BLaER1 (cell line): ENCODE measurements at regions not wholly inside any gene's neighbourhood (a gene's known extent, or its start where the extent isn't known, plus 50 kb on each side); places are given as distances from the start of the nearest gene placed in this dataset.

Experiments
- H3K27ac ChIP-seq: shearing (Covaris generic); formaldehyde crosslinking; 2 replicates; pipeline ENCODE4 v1.8.1; 2022
- H3K27me3 ChIP-seq: shearing (Covaris generic); formaldehyde crosslinking; 2 replicates; pipeline ENCODE4 v1.8.1; 2022
- H3K36me3 ChIP-seq: shearing (Covaris generic); formaldehyde crosslinking; 2 replicates; pipeline ENCODE4 v1.8.1; 2022
- H3K4me1 ChIP-seq: shearing (Covaris generic); formaldehyde crosslinking; 2 replicates; pipeline ENCODE4 v1.8.1; 2022
- H3K4me2 ChIP-seq: shearing (Covaris generic); formaldehyde crosslinking; 2 replicates; pipeline ENCODE4 v1.8.1; 2022
- H3K4me3 ChIP-seq: shearing (Covaris generic); formaldehyde crosslinking; 2 replicates; pipeline ENCODE4 v1.8.1; 2022
- H3K9ac ChIP-seq: shearing (Covaris generic); formaldehyde crosslinking; 2 replicates; pipeline ENCODE4 v1.8.1; 2022
- H3K9me3 ChIP-seq: shearing (Covaris generic); formaldehyde crosslinking; 2 replicates; pipeline ENCODE4 v1.8.1; 2022
- H4K20me1 ChIP-seq: shearing (Covaris generic); formaldehyde crosslinking; 2 replicates; pipeline ENCODE4 v1.8.1; 2022
- Cebpa-rat ChIP-seq: shearing (Covaris generic); IDR thresholded peaks from 2 replicates; pipeline ENCODE4 v1.8.1; 2022

- H3K9me3 ChIP-seq = peaks cover 12% of the 10 kb centered on the region
These were observed 68.6 kb upstream of the FOXA2 start for GRCh38 chr20:22652681-22653588.

DNA sequence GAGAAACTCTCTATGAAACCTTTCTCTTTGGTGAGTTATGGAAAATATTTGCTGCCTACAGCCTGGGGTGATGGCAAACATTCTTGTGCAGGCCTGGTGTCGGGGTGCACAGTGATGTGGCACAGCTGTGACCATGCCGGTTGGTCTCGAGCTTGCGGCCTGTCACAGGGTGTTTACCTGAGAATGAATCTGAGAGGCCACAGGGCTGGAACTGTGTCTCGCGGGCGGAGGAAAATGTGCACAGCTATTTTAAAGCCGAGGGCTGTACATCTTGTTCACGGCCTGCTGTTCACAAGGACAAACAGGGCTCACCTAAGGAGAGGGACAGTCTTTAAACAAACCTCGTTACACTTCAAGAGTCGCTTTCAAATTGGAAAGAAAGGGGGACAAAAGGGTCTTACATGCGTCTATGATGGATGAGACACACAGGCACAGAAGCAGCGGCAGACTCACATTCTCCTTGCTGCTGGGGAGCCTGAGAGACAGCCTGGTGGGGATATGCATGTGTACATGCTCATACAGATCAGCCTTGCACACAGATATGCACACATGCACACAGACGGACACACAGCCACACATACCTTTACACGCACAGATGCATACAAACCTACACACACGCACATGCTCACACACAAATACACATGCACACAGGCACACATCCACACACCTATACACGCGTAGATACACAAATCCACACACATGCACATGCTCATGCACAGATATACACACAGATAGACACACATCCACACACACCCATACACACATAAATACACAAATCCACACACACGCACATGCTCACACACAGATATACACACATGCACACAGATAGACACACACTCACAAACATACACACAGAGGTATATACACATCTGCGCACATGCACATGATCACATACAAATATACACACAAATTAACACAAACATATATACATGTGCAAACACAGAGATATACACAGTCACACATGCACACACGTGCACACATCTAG, 69.6 kb upstream of the FOXA2 start:
- H3K27ac ChIP-seq = no peak overlapping the region
- no peaks in the 10 kb centered on the region for H3K27me3 ChIP-seq
- H4K20me1 ChIP-seq = no peaks in the 10 kb centered on the region
- H3K4me2 ChIP-seq = no peak overlapping the region
- H3K4me3 ChIP-seq = no peak overlapping the region
- H3K36me3 ChIP-seq = no peaks in the 10 kb centered on the region
- H3K4me1 ChIP-seq = peaks cover 43% of the 10 kb centered on the region
- TF ChIP-seq Cebpa-rat = no peak
- H3K9me3 ChIP-seq = peaks cover 12% of the 10 kb centered on the region
- no peak overlapping the region for H3K9ac ChIP-seq

More at GRCh38 chr20:22652681-22653588, 68.6 kb upstream of the FOXA2 start:
- no peaks in the 10 kb centered on the region for H3K27me3 ChIP-seq
- H3K4me1 ChIP-seq = peaks cover 40% of the 10 kb centered on the region
- H3K4me3 ChIP-seq = no peak overlapping the region
- H4K20me1 ChIP-seq = no peaks in the 10 kb centered on the region
- no peak overlapping the region for H3K9ac ChIP-seq
- no peaks in the 10 kb centered on the region for H3K36me3 ChIP-seq
- TF ChIP-seq Cebpa-rat = no peak
- no peak overlapping the region for H3K27ac ChIP-seq
- H3K4me2 ChIP-seq = no peak overlapping the region

DNA sequence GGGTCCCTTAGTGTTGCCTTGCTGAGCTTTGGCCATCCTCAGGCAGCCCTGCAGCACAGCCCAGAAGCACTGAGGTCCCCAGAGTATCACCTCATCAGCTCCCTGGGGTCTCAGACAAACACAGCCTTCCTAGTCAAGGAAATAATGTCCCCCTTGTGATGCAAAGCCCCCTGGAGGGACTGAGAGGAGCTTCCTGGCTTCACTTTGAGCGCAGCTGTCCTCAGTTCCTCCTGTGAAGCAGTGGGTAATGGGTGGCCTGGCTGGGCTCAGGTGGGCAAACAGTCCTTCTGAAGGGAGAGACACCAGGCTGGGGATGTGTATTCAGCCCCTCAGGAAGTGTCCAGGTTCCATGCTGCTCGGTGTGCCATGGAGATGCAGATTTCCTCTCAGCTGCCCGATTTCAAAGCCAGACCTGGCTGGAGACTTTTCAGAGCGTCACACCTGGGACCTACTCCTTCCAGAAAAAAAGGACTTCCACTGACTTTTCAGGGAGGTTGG, 79.2 kb upstream of the FOXA2 start:
- Histone ChIP-seq H3K27me3 (no peaks in the 10 kb centered on the region), H3K9me3 (peaks cover 7% of the 10 kb centered on the region; the same call in 1 of the 2 replicates), H3K27ac (peak overlapping the region; percentile 55), H4K20me1 (no peaks in the 10 kb centered on the region), H3K4me2 (peak overlapping the region; percentile 78), H3K36me3 (peaks cover 12% of the 10 kb centered on the region), H3K4me3 (no peak overlapping the region), H3K9ac (peak overlapping the region; percentile 11; the same call in 1 of the 2 replicates), H3K4me1 (peaks cover 33% of the 10 kb centered on the region)
- TF ChIP-seq Cebpa-rat = no peak

DNA sequence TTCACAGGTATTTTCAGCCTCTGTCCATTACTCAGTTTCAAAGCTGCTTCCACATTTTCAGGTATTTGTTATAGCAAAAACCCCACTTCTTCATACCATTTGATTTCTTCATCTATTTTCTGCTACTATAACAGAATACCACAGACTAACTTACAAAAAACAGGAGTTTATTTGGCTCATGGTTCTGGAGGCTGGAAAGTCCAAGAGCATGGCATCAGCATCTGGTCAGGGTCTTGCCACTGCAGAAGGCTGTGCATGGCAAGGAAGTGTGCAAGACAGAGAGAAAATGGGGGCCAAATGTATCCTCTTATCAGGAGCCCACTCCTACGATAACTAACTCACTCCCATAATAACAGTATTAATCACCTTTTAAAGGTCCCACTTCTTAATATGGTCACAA, 82.8 kb upstream of the FOXA2 start:
- peaks cover 31% of the 10 kb centered on the region for H3K36me3 ChIP-seq
- TF ChIP-seq Cebpa-rat = no peak
- H3K4me1 ChIP-seq = peaks cover 26% of the 10 kb centered on the region

GRCh38 chr20:22672191-22672590, 87.8 kb upstream of the FOXA2 start:
- TF ChIP-seq Cebpa-rat = no peak
- no peaks in the 10 kb centered on the region for H3K27me3 ChIP-seq
- no peak overlapping the region for H3K9ac ChIP-seq
- H3K27ac ChIP-seq = no peak overlapping the region
- no peak overlapping the region for H3K4me3 ChIP-seq
- H4K20me1 ChIP-seq = no peaks in the 10 kb centered on the region
- peaks cover 42% of the 10 kb centered on the region for H3K9me3 ChIP-seq
- H3K36me3 ChIP-seq = peaks cover 31% of the 10 kb centered on the region
- H3K4me2 ChIP-seq = no peak overlapping the region
- H3K4me1 ChIP-seq = peaks cover 22% of the 10 kb centered on the region

More for the DNA sequence above, 82.8 kb upstream of the FOXA2 start:
- no peaks in the 10 kb centered on the region for H4K20me1 ChIP-seq
- H3K27me3 ChIP-seq = no peaks in the 10 kb centered on the region
- H3K4me2 ChIP-seq = no peak overlapping the region
- no peak overlapping the region for H3K4me3 ChIP-seq
- no peak overlapping the region for H3K9ac ChIP-seq
- no peak overlapping the region for H3K27ac ChIP-seq
- H3K9me3 ChIP-seq = peaks cover 38% of the 10 kb centered on the region

- no peaks in the 10 kb centered on the region for H4K20me1 ChIP-seq
- peaks cover 35% of the 10 kb centered on the region for H3K36me3 ChIP-seq
- H3K9ac ChIP-seq = no peak overlapping the region
- TF ChIP-seq Cebpa-rat = no peak
- no peaks in the 10 kb centered on the region for H3K27me3 ChIP-seq
- H3K9me3 ChIP-seq = peaks cover 41% of the 10 kb centered on the region
- H3K4me1 ChIP-seq = peaks cover 27% of the 10 kb centered on the region
- H3K4me3 ChIP-seq = no peak overlapping the region
- no peak overlapping the region for H3K4me2 ChIP-seq
- H3K27ac ChIP-seq = no peak overlapping the region
These were observed 89.1 kb upstream of the FOXA2 start for GRCh38 chr20:22673467-22673866.

GRCh38 chr20:22675341-22675740, 91.0 kb upstream of the FOXA2 start:
- no peaks in the 10 kb centered on the region for H4K20me1 ChIP-seq

DNA sequence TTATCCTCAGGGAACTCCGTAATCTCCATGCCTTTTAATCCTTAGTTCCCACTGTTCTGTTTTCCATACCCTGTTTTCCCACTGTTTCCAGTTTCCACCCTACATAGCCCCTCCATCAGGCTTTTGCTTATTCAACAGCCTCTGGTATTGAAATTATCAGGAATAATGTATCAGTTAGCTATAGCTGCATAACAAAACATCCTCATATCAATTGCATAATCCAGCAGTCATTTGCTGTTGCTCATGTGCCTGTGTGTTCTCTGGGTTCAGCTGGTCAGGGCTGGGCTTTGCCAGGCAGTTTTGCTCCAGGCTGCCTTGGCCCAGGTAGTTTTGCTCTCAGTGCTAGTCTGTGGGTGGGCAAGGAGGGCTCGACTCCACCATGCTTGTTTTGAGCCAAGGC, 94.3 kb upstream of the FOXA2 start:
- H3K4me1 ChIP-seq = peaks cover 55% of the 10 kb centered on the region
- H3K4me2 ChIP-seq = no peak overlapping the region
- no peaks in the 10 kb centered on the region for H3K27me3 ChIP-seq
- no peak overlapping the region for H3K4me3 ChIP-seq
- H3K9me3 ChIP-seq = peaks cover 19% of the 10 kb centered on the region
- H3K9ac ChIP-seq = no peak overlapping the region
- TF ChIP-seq Cebpa-rat = no peak
- H3K36me3 ChIP-seq = peaks cover 37% of the 10 kb centered on the region
- no peak overlapping the region for H3K27ac ChIP-seq
- H4K20me1 ChIP-seq = no peaks in the 10 kb centered on the region

More at GRCh38 chr20:22675341-22675740, 91.0 kb upstream of the FOXA2 start:
- peaks cover 40% of the 10 kb centered on the region for H3K9me3 ChIP-seq
- peaks cover 27% of the 10 kb centered on the region for H3K4me1 ChIP-seq
- H3K4me2 ChIP-seq = peak overlapping the region; percentile 54
- peaks cover 41% of the 10 kb centered on the region for H3K36me3 ChIP-seq
- H3K27me3 ChIP-seq = no peaks in the 10 kb centered on the region
- H3K4me3 ChIP-seq = no peak overlapping the region
- H3K27ac ChIP-seq = no peak overlapping the region
- H3K9ac ChIP-seq = no peak overlapping the region
- no peak for TF ChIP-seq Cebpa-rat

DNA sequence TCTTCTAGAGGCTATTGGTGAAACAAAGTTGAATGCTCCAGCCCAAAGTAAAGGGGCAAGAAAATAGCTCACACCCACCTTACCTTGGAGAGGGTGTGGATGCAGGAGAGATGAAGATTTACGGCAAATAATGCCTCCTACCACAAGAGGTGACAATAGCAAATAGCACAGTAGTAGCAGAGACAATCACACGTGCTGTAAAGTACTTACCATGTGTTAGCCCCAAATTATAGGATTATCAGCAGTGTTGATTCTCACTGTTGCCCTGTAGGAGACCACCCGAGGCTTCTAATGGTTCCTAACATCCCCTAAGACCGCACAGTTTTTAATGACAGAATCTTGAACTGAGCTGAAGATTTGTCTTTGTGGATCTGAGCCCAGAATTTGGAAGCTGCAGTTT, 94.8 kb upstream of the FOXA2 start:
- TF ChIP-seq Cebpa-rat = no peak
- Histone ChIP-seq H4K20me1 (no peaks in the 10 kb centered on the region), H3K27ac (no peak overlapping the region), H3K4me1 (peaks cover 59% of the 10 kb centered on the region), H3K27me3 (no peaks in the 10 kb centered on the region), H3K4me2 (no peak overlapping the region), H3K9ac (no peak overlapping the region), H3K9me3 (peaks cover 17% of the 10 kb centered on the region), H3K4me3 (no peak overlapping the region), H3K36me3 (peaks cover 37% of the 10 kb centered on the region)
